Heart left ventricle (tissue), 16 donors: ENCODE measurements at regions not wholly inside any gene's neighbourhood (a gene's known extent, or its start where the extent isn't known, plus 50 kb on each side); places are given as distances from the start of the nearest gene placed in this dataset.

Experiments
- ATAC-seq, 4 donors: fragments of 200-7000 bp; cut with Tn5 transposase; one replicate each; pipeline ENCODE4 v1.9.1; 2020 to 2022; ENCODE audit warnings: moderate library complexity in 4 of 4, mild to moderate bottlenecking in 3 of 4, moderate number of reproducible peaks in 1 of 4
- DNase-seq, 5 donors: peaks; one replicate each; pipeline ENCODE4 v3.0.0-alpha.2; 2020
- H3K27ac ChIP-seq, 12 donors: fragments of 200-600 bp; sonication (generic) in 4 of 12; one replicate each; pipeline versions ENCODE4 v1.5.0 to v1.8.0; 2016 to 2022; ENCODE audit warnings: mild to moderate bottlenecking in 2 of 12
- H3K27me3 ChIP-seq, 9 donors: fragments of 200-600 bp; sonication (generic) in 2 of 9; one replicate each; pipeline versions ENCODE4 v1.5.1 to v1.8.0; 2016 to 2022; ENCODE audit warnings: mild to moderate bottlenecking in 3 of 9
- H3K36me3 ChIP-seq, 9 donors: fragments of 200-600 bp; sonication (generic) in 2 of 9; one replicate each; pipeline versions ENCODE4 v1.5.0 to v1.8.0; 2018 to 2022; ENCODE audit warnings: mild to moderate bottlenecking in 2 of 9
- H3K4me1 ChIP-seq, 12 donors: fragments of 200-600 bp; sonication (generic) in 4 of 12; one replicate each; pipeline versions ENCODE4 v1.5.0 to v1.8.0; 2016 to 2022; ENCODE audit warnings: mild to moderate bottlenecking in 3 of 12
- H3K4me3 ChIP-seq, 12 donors: fragments of 200-600 bp; sonication (generic) in 4 of 12; one replicate each; pipeline versions ENCODE4 v1.5.0 to v1.8.0; 2017 to 2022; ENCODE audit warnings: mild to moderate bottlenecking in 9 of 12, moderate library complexity in 4 of 12
- H3K9me3 ChIP-seq, 12 donors: fragments of 200-600 bp; sonication (generic) in 4 of 12; one replicate each; pipeline versions ENCODE4 v1.5.0 to v1.8.0; 2016 to 2022; ENCODE audit warnings: mild to moderate bottlenecking in 1 of 12
- CTCF ChIP-seq, 12 donors: fragments of 200-600 bp; sonication (generic) in 4 of 12; IDR thresholded peaks; one replicate each; pipeline versions ENCODE4 v1.5.0 to v1.8.0; 2018 to 2022; ENCODE audit warnings: antibody characterized with exemption in 12 of 12, mild to moderate bottlenecking in 5 of 12
- POLR2A ChIP-seq, 2 donors: fragments of 450-650 bp; IDR thresholded peaks; one replicate each; pipeline ENCODE4 v1.6.1; 2017; ENCODE audit warnings: antibody characterized with exemption in 2 of 2, mild to moderate bottlenecking in 2 of 2, moderate library complexity in 2 of 2
- WGBS, 4 donors: extraction: QIAGEN DNeasy Blood & Tissue Kit in 2 of 4; methylation state at CpG; one replicate each; pipeline versions ENCODE4 v1.1.5 to v1.1.7; 2013 to 2018; 5-methylcytosine and 5-hydroxymethylcytosine counted together
- intact Hi-C, 10 donors: fragments of 100-400 bp; cut with DNase I; formaldehyde crosslinking; loops; one replicate each; pipeline versions ENCODE4 v1.11.1 to v1.14.2; 2022
- donor health status: ischemic (EF 13 %, LVEDD 7.1; RV severe dilation, severe dysfunction).
- donor health status: healthy with polysubstance abuse.
- donor health status: DM: no; HTN: yes; CAD: no.
- donor health status: DM: no; HTN: no; CAD: no.
- donor health status: ischemic (EF 25% LVEDD 6.9; RV normal size, moderate dysfunction).
- donor health status: ischemic (EF 25% LVEDD 5.7; RV mildly dilated, moderate dysfunction).
- donor health status: healthy.
- donor health status: DM: yes; HTN: yes; CAD: no.
- donor health status: ischemic (EF 35%, LVEDD 5.7; RV mildly dilated, moderate dysfunction).
- donor health status: nonischemic (EF 11% LVEDD 7.7; RV severe dilation, severe dysfunction).
- donor health status: DM: yes; HTN: yes; CAD: no.
- donor health status: PGD.
- donor health status: ischemic (EF 29% LVEDD 5.4; RV normal size, mild dysfunction).
- donor health status: nonischemic (EF 23%, LVEDD 6.1; RV moderate dilation, normal function).

GRCh38 chr9:119789987-119790386 lies 420.8 kb upstream of the BRINP1 start:
- peaks cover 0 to 4% (median 0%) of the 10 kb centered on the region in 9 donors for H3K27me3 ChIP-seq
- WGBS, 4 donors, result 23 to 42% (median 36%) methylated on average over 1 of the region's 1 CpG

GRCh38 chr9:119788921-119789320 lies 419.7 kb upstream of the BRINP1 start:
- H3K4me1 ChIP-seq, result peaks cover 0 to 7% (median 0%) of the 10 kb centered on the region in 12 donors
- no peak for ATAC-seq
- no peak overlapping the region for H3K27ac ChIP-seq
- DNase-seq, result no peak
- H3K27me3 ChIP-seq, result peaks cover 0 to 4% (median 0%) of the 10 kb centered on the region in 9 donors
- TF ChIP-seq POLR2A (IDR thresholded peaks at IDR 0.05) (no peak), CTCF (IDR thresholded peaks at IDR 0.05) (no peak)
- H3K4me3 ChIP-seq, result no peak overlapping the region
- no peaks in the 10 kb centered on the region for H3K9me3 ChIP-seq
- 72 to 86% (median 81%) methylated on average over 2 of the region's 2 CpGs for WGBS, 4 donors
- no peaks in the 10 kb centered on the region for H3K36me3 ChIP-seq
- intact Hi-C loops, result no loop called here

More at GRCh38 chr9:119789987-119790386, 420.8 kb upstream of the BRINP1 start:
- TF ChIP-seq CTCF (IDR thresholded peaks at IDR 0.05) (no peak), POLR2A (IDR thresholded peaks at IDR 0.05) (no peak)
- intact Hi-C loops, result no loop called here
- ATAC-seq (no peak), DNase-seq (no peak)
- no peak overlapping the region for H3K4me3 ChIP-seq
- no peaks in the 10 kb centered on the region for H3K36me3 ChIP-seq
- H3K27ac ChIP-seq, result no peak overlapping the region
- H3K9me3 ChIP-seq, result no peaks in the 10 kb centered on the region
- H3K4me1 ChIP-seq, result peaks cover 0 to 7% (median 0%) of the 10 kb centered on the region in 12 donors

GRCh38 chr9:119781886-119782285 lies 412.7 kb upstream of the BRINP1 start:
- peaks cover 0 to 3% (median 0%) of the 10 kb centered on the region in 9 donors for H3K27me3 ChIP-seq
- H3K27ac ChIP-seq, result no peak overlapping the region
- DNase-seq (no peak), ATAC-seq (no peak)
- no peak overlapping the region for H3K4me3 ChIP-seq
- intact Hi-C loops, result no loop called here
- TF ChIP-seq POLR2A (IDR thresholded peaks at IDR 0.05) (no peak), CTCF (IDR thresholded peaks at IDR 0.05) (no peak)
- H3K36me3 ChIP-seq, result no peaks in the 10 kb centered on the region
- no peaks in the 10 kb centered on the region for H3K9me3 ChIP-seq
- no peaks in the 10 kb centered on the region for H3K4me1 ChIP-seq

GRCh38 chr9:119775410-119775809 lies 406.2 kb upstream of the BRINP1 start:
- H3K4me3 ChIP-seq, result no peak overlapping the region
- peaks cover 0 to 3% (median 0%) of the 10 kb centered on the region in 9 donors for H3K27me3 ChIP-seq
- WGBS, 4 donors, result 73 to 83% (median 76%) methylated on average over 3 of the region's 3 CpGs
- DNase-seq, result no peak
- H3K9me3 ChIP-seq, result no peaks in the 10 kb centered on the region
- TF ChIP-seq POLR2A (IDR thresholded peaks at IDR 0.05) (no peak), CTCF (IDR thresholded peaks at IDR 0.05) (no peak)
- ATAC-seq, result no peak
- intact Hi-C loops, result no loop called here
- no peaks in the 10 kb centered on the region for H3K36me3 ChIP-seq
- H3K4me1 ChIP-seq, result no peaks in the 10 kb centered on the region
- H3K27ac ChIP-seq, result no peak overlapping the region
